ENCODE measurements at regions not wholly inside any gene's neighbourhood (a gene's known extent, or its start where the extent isn't known, plus 50 kb on each side); places are given as distances from the start of the nearest gene placed in this dataset.
"Not testable (repeated sequence)": the region's sequence is repeated elsewhere in the genome, so short reads cannot be mapped to it uniquely, and the experiment has no call there.

DNA sequence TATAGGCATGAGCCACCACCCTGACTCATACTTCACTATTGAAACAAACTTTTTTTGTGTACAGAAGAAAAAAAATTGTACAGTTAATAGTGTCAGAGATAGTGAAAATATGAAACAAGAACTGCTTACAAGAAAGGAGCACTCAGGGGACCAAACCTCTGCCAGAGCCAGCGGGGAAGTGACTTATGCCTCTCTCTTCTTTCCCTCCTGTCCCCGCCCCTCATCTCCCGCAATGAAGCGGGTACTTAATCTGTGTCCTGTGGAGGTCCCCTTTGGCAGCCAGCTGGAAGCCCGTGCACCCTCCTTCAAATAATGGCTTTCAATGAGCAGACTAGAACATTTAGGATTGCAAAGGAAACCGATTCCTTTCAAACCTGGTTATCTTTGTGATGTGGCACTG lies 51.5 kb downstream of the PPIAL4A start:
- peak; percentile 13 for DNase-seq

DNA sequence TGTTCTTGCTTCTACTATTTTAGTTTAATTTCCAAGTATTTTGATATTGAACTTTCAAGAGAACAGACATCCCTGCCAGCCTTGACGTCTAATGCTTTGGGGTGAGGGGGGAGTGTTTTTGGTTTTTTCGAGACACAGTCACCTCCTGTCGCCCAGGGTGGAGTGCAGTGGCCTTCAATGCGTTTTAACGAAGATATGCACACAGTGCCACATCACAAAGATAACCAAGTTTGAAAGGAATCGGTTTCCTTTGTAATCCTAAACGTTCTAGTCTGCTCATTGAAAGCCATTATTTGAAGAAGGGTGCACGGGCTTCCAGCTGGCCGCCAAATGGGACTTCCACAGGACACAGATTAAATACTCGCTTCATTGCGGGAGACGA lies 52.3 kb downstream of the PPIAL4A start:
- DNase-seq, result peak; percentile 57

DNA sequence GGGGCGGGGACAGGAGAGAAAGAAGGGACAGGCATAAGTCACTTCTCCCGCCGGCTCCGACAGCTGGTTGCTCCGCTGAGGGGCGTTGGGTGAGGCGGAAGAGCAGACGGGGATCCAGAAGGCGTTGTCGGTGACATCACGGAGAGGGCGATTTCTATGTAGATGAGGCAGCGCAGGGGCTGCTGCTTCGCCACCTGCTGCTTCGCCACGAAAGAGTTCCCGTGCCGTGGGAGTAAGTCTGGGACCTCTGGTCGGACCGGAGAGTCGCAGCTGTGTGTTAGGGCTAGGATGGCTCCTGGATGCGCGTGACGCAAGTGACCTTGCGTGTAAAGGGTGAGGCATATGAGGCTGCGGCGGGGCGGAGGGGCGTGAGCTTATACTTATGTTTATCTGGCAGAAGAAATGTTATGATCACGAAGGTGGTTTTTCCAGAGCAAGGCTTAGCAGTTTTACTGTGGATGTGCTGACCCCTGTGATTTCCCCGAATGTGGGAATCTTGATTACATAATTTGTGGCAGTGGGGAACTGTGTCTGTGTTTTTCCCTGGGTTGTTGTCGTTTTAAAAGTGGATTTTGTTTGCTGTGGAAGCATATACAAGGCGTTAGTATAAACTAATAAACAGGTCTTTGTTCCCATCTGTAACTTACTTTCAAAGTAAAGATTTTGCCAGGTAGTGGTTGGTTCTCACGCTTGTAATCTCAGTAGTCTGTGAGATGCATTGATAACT lies 52.8 kb downstream of the PPIAL4A start:
- DNase-seq, result peak; percentile 83

DNA sequence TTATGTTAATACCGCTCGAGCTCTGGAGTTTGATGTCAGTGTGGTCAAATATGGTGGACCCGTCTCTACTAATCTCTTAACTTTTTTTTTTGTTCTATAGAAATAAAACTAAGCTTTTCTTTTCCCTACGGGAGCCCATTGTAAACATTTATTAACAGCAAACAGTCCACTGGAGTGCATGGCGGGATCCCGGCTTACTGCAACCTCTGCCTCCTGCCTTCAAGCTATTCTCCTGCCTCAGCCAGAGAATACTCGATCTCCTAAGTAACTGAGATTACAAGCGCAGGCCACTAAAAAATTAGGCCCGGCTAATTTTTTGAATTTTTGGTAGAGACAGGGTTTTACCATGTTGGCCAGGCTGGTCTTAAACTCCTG lies 53.4 kb downstream of the PPIAL4A start:
- DNase-seq, result not testable (repeated sequence)

DNA sequence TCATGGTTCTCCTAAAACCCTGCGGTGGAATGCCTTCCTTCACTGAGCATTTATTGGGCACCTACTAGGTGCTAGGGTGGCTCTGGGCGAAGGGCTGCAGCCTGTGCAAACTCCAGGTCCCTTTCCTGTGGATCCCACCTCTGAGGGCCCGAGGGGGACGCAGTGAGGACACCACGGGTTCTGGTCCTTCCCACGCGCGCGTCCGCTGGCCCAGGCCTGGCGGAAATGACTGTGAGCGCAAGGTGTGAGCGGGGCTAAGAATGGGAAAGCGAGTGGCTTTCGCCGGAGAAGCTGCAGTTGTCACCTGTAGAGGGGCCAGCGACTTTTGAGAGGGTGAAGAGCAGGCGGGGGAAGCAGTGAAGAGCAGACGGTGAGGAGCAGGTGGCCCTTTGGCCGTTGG lies 55.1 kb downstream of the PPIAL4A start:
- not testable (repeated sequence) for DNase-seq

DNA sequence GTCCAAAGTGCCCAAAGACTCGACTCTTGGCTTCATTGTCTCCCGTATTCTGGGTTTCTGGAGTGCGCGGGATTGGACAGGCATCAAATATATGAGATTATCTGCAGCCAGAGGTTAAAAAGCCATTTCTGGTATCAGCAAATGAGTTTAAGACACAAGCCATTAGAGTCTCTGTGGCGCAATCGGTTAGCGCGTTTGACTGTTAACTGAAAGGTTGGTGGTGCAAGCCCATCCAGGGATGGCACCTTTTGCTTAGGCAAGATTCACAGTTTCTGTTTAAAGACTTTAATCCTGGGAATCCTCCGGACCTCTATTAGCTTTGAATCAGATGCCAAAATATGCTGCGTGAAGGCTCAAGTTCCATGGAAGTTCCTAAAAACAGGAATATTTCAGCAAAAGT lies 55.6 kb downstream of the PPIAL4A start:
- not testable (repeated sequence) for DNase-seq

DNA sequence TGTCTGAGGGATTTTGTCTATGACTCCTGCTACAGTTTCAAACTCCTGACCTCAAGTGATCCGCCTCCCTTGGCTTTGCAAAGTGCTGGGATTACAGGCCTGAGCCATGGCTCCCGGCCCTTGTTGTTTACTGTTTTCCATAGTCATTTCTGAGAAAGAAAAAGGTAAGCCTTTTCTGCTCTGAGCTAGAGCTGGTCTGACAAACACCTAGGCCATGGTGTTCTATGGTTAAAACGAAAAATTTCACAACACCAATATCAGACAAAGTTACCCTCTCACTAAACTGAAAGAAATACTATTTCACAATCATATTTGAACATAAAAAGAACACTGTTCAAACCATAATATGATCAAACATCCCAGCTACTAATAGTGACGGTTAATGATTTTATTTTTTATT lies 57.5 kb downstream of the PPIAL4A start:
- DNase-seq, result not testable (repeated sequence)

DNA sequence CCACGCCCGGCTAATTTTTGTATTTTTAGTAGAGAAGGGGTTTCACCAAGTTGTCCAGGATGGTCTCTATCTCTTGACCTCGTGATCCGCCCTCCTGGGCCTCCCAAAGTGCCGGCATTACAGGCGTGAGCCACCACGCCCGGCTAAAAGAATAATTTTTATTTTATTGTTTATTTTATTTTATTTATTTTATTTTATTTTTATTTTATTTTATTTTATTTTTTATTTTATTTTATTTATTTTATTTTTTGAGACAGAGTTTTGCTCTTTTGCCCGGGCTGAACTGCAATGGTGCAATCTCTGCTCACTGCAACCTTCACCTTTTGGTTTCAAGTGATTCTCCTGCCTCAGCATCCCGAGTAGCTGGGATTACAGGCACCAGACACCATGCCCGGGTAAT lies 60.2 kb downstream of the PPIAL4A start:
- DNase-seq, result not testable (repeated sequence)

DNA sequence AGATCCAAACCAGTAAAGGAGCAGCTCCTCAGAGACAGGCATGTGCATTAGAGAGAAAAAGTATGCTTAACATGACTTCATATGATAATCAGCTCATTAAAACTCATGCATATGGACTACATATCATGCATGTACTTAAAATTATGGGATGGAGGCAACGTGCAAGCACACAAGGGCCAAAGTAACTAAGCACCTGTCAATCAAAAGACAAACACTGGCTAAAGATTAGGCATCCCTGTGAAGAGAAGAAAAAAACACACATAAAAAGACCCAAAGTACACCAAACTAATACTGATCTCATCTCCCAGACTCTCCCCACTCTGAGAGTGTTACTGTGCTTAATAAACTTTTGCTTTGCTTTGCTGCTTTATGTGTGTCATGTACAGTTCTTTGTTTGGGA lies 61.1 kb downstream of the PPIAL4A start:
- DNase-seq, result not testable (repeated sequence)

DNA sequence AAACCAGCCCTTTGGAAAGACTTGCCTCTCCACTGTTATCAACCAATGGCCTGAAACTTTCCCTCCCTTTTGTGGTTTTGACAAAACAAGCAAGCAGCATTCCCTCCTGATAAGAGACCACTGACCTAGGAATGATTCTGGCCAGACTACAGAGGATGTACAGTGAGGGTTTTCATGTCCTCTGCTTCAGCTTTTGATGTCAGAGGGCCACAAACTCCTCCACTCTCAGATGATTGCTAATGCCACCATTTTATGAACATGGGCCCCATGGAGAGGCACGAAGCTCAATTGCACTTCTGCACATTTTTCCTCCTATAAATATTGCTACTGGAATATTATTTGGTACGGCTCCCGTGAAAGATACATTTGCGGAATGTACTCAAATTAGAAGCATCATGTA lies 61.5 kb downstream of the PPIAL4A start:
- not testable (repeated sequence) for DNase-seq

DNA sequence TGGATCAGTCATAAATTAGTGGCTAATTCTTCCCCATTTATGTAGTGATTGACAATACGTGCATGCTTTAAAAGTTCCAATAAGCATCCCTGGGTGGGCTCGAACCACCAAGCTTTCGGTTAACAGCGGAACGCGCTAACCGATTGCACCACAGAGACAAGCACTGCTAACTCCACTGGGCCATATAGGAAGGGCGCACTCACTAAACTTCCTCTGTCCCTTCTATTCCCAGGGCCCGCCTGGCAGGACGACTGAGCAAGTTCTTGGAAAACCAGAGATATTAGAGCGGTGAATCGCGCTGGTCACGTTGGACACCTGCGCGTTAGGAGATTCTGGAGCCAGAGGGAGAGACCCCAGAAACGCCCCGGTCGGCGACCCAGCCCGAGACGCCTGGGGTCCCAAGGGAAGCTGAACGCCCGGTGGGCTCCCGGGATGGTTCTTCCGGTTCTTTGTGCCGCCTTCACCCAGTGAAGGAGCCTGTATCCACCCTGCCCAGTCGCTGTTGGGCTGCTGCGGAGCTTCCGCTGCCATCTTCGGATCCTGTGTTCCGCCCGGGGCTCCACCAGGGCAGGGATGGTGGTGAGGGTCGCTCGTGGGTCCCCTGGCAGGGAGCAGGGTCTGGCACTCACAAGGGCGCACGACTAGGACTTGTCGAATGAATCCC lies 62.8 kb downstream of the PPIAL4A start:
- DNase-seq, result not testable (repeated sequence)

DNA sequence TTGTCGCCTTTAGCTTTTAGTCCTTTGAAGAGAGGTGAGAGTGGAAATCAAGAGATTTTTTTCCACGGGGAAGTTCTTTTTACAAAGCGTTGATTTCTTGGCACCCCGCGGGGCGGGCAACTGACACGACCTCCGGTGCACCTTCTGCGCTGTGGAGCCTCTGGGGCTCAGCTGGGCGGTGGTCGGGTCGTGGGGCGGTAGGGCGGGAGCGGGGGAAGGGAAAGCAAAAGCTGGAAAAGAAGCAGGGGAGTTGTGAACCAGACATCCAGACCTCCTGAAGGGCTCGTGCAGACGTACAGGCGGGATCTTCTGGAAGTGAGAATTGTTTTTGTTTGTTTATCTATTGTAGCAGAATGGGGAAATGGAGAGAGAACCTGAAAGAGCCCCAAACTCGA lies 63.3 kb downstream of the PPIAL4A start:
- not testable (repeated sequence) for DNase-seq

DNA sequence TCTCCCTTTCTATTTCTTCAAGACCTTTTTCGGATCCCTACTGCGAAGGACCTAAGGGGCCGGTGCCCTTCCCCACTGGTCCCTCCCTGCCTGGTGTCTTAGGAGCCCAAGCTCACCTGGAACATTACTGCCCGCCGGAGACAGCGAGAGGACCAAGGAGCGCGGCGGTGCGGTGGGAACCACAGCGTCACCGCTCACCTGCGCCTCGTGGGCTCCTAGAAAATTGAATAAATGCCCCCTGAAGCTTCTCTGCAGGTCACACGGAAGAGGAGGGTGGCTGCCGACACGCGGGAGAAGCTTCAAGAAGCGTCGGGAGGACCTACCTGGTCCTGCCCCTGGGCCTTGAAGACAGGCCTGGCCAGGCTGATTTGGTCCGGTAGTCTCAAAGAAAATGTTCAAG lies 65.2 kb downstream of the PPIAL4A start:
- no peak for DNase-seq

DNA sequence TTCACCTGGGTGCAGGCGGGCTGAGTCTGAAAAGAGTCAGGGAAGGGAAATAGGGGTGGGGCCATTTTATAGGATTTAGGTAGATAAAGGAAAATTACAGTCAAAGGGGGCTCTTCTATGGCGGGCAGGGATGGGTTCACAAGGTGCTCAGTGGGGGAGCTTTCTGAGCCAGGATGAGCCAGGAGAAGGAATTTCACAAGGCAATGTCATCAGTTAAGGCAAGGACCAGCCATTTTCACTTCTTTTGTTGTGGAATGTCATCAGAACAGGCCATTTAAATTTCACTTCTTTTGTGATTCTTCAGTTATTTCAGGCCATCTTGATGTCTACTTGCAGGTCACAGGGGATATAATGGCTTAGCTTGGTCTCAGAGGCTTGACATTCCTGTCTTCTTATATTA lies 66.4 kb downstream of the PPIAL4A start:
- DNase-seq, result not testable (repeated sequence)

DNA sequence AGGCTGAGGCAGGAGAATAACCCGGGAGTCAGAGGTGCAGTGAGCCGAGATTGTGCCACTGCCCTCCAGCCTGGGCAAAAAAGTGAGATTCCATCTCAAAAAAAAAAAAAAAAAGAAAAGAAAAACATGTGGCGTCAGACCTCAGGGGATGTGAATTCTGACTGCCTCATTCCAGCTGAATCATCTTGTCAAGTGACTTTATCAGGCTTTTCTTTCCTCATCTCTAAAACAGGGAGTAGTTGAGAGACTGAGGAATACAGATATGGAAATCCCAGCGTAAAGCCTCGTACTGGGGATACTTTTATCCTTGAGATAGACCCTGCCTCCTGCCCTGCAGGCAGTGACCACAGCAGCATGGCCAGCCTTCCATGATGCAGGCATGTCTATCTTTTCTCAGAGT lies 76.4 kb downstream of the PPIAL4A start:
- not testable (repeated sequence) for DNase-seq

DNA sequence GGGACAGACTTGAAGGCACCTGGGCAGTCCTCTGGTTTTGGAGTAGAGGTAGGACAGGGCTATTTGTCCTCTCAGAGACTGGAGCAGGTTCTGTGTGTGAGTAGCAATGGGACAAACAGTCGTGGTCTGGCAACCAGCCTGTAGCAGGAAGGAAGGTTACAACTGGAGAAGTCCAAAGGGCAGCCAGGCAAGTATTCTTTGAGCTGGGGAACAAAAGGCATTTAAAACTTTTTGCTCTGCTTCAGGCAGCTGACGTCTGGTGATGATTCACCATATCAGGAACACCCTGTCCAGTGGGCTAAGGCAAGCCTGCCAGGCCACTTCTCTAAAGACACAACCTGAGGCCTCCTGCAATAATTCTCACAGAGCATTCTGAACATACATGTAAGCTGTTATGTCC lies 83.3 kb downstream of the PPIAL4A start:
- not testable (repeated sequence) for DNase-seq

DNA sequence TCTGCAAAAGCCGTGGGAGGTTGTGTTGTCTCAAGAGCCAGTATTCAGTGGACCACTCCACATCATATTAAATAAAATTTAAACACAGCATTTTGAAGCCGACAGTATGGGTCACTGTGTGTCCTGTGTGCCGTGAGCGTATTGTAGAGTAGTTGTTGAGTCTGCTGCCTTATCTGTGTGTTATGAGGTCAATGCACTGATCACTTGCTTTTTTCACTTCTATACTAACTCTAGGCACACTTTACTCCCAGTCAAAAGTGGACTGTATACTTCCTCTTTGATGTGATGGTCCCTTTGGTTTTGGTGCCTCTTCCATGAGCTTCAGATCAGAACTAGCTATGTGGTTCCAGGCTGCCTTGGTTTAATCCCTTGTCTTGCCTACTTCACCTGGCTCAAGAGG lies 84.3 kb downstream of the PPIAL4A start:
- not testable (repeated sequence) for DNase-seq

DNA sequence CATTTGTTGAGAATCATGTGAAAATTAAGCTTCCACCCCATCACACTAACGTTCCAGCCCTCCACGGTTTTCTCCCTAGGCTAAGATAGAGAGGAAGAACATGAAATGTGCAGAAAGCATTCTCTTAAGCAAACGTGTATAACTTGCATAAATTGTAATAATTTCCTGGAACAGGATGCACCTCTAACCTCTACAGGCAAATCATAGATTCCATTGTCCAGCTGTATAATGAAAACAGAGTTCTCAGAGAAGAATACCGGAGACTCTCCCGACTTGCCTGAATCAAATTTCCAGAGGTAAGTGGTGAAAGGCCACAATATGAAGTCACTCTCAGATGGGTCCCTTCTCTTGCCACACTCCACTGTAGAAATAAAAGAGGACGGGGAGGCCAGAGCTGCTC lies 87.7 kb downstream of the PPIAL4A start:
- DNase-seq, result not testable (repeated sequence)

DNA sequence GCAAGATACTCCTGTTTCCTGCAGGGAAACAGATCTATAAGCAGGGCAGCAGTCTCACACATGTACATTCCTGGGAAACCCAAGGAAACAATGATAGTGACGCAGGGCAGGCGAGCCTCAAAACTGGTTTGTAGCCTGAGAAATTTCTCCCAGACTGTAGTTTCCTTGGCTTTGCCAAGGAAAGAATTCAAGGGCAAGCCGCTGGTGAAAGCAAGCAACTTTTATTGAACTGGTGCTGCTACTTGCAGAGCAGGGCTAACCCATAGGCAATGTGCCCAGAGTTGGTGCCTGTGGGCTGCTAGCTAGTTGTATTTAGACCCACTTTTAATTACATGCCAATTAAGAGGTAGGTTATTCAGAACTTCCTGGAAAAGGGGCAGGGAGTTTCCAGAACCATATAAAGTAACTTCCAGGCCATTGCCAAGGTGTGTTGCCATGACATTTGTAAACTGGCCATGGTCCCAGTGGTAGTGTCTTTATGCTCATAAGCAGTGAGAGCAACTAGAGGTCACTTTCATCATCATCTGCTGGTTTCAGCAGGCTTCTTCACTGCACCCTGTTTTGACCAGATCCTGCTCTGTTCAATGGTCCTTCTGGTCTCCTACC lies 92.0 kb downstream of the PPIAL4A start:
- not testable (repeated sequence) for DNase-seq

DNA sequence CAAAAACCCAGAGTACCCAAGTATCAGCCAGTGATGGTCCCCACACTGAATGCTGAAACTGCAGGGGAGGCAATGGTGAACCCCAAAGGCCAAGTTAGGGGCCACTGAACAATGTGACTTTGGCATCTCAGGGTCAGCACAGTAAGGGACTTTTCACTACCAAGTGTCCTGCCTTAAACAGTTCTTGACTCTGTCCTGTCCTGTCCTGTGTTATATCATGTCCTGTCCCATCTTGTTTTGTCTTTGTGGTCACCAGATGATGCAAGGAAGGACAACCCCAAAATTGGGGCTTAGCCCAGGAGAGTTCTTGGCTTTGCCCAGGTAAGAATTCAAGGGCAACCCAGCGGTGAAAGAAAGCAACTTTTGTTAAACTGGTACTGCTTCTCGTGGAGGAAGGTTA lies 105.0 kb downstream of the PPIAL4A start:
- not testable (repeated sequence) for DNase-seq

DNA sequence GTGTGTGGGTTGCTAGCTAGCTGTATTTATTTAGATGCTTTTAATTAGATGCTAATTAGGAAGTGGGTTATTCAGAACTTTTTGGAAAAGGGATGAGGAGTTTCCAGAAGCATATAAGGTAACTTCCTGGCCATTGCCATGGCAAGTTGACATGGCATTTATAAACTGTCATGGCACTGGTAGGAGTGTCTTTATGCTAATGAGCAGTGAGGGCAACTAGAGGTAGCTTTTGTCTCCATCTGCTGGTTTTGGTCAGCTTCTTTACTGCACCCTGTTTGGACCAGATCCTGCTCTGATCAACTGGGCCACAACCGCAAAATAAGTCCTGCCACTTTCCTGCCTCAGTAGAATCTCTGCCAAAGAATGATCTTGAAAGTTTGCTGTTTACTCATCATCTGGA lies 105.5 kb downstream of the PPIAL4A start:
- DNase-seq, result peak; percentile 45

DNA sequence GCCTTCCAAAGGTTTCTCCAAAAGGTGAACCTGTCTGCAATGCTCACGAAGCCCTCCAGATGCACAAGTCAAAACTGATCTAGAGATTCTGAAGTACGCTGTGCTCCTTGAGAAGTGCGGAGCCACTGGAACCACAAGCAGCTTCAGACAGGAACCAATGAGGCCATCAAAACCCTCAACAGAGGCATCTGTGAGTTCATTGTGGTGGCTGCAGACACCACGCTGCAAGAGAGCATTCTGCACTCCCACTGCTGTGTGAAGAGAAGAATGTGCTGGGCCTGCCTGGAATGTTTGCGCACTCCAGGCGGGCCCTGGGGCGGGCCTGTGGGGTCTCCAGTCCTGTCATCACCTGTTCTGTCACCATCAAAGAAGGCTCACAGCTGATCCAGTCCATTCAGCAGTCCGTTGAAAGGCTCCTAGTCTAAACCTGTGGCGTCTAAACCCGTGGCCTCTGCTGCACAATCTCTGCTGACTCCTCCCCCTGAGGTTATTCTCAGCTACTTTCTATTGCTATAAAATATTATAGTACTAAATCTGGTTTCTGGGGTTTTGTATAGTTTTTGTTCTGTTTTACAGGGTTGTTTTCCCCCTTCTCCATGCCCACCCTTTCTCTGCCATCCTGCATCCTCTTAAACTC lies 111.6 kb downstream of the PPIAL4A start:
- DNase-seq, result not testable (repeated sequence)

DNA sequence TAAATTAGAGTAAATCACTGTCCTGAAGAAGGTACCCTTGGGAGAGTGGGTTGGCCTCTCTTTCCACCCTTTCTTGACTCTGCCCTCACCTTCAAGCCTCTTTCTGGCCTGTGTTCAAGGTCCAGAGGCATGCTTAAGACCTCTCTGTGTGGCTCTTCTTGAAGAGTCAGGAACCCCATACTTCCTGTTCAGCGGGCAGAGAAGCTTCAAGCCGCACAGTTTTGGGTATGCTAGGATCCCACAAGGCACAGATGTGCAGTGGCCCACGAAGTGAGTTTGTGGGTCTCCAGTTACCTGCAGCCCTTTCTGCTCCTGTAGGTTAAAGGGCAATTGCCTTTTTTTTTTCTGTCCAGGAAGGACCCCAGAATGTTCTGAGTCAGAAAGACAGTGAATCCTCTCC lies 113.7 kb downstream of the PPIAL4A start:
- DNase-seq, result not testable (repeated sequence)

DNA sequence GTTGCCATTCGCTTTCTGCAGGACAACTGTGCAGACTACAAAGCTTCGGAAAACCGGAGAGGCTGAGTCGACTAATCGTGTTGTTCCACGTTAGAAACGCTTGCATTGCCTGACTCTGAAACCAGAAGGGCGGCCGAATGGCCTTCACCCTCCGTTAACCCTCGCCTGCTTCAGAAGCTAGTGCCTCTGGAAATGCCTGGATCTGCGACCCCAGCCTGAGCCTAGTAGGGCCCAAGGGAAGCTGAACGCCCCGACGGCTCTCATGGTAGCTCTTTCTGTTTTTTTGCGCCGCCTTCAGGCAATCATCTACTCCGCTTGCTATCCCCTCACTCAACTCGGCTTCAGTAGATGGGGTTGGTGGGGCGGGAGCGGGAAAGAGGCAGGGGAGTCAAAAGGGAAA lies 117.3 kb downstream of the PPIAL4A start:
- DNase-seq, result not testable (repeated sequence)

All from CD4-positive, alpha-beta T cell treated with Interleukin-21 for 1 hour (primary cell).